H1 (cell line): ENCODE measurements at regions not wholly inside any gene's neighbourhood (a gene's known extent, or its start where the extent isn't known, plus 50 kb on each side); places are given as distances from the start of the nearest gene placed in this dataset.

Experiments used
- CTCF ChIA-PET: fragments of 300-600 bp; sonication (Branson Sonifier 250); formaldehyde crosslinking; loops from one replicate; lab custom pipeline; 2021; ENCODE audit not compliant: partially characterized antibody; lab: Charles Lee
- POLR2A ChIA-PET: fragments of 300-600 bp; sonication (Branson Sonifier 250); formaldehyde crosslinking; loops from one replicate; lab custom pipeline; 2021; ENCODE audit warnings: inconsistent platforms; ENCODE audit not compliant: partially characterized antibody; lab: Charles Lee
- DNase-seq, 2 experiments: peaks; one replicate each; pipeline versions ENCODE4 v3.0.0 to v3.0.0-alpha.2; 2010 to 2022; ENCODE audit warnings: low spot score in 2 of 2, low read depth in 1 of 2, mixed read lengths in 1 of 2
- FAIRE-seq: peaks from 2 replicates; lab custom pipeline; 2011; peaks lifted over from hg19 to GRCh38; lab: Jason Lieb, UNC
- H2AFZ ChIP-seq: 2 replicates; pipeline ENCODE4 v1.8.1; 2012; ENCODE audit warnings: low read length, inconsistent platforms
- H2AK5ac ChIP-seq: 2 replicates; pipeline ENCODE4 v1.6.1; 2013; ENCODE audit warnings: low read depth, low read length
- H2BK120ac ChIP-seq: replicated peaks from 2 replicates; pipeline ENCODE3; 2013; ENCODE audit warnings: low read depth, low read length, inconsistent platforms
- H2BK12ac ChIP-seq: 2 replicates; pipeline ENCODE4 v1.6.1; 2013; ENCODE audit warnings: low read depth, low read length
- H2BK15ac ChIP-seq: 2 replicates; pipeline ENCODE4 v1.6.1; 2013; ENCODE audit warnings: low read length
- H2BK20ac ChIP-seq: 2 replicates; pipeline ENCODE4 v1.6.1; 2013; ENCODE audit warnings: low read length
- H2BK5ac ChIP-seq: 2 replicates; pipeline ENCODE4 v1.6.1; 2013; ENCODE audit warnings: low read depth, low read length
- H3K14ac ChIP-seq: 2 replicates; pipeline ENCODE4 v1.6.1; 2013; ENCODE audit warnings: inconsistent platforms; ENCODE audit not compliant: insufficient read length
- H3K18ac ChIP-seq: 2 replicates; pipeline ENCODE4 v1.6.1; 2013; ENCODE audit warnings: low read length; ENCODE audit errors: extremely low read depth
- H3K23ac ChIP-seq: 2 replicates; pipeline ENCODE4 v1.6.1; 2013; ENCODE audit warnings: inconsistent platforms; ENCODE audit not compliant: insufficient read length
- H3K23me2 ChIP-seq: 2 replicates; pipeline ENCODE4 v1.6.1; 2013; ENCODE audit warnings: low read depth, low read length
- H3K27ac ChIP-seq: 2 replicates; pipeline ENCODE4 v1.6.1; 2011; ENCODE audit warnings: low read depth, low read length, inconsistent platforms
- H3K27me3 ChIP-seq, 4 experiments: replicated peaks in 1 of 4; 1 replicate in 1 of 4; 2 replicates in 3 of 4; pipeline versions ENCODE4 v1.6.1 to v1.8.1; 2011 to 2013; ENCODE audit warnings: low read length in 3 of 4, mild to moderate bottlenecking in 3 of 4, inconsistent platforms in 2 of 4, mixed read lengths in 2 of 4, moderate library complexity in 1 of 4; ENCODE audit not compliant: control insufficient read depth in 3 of 4, insufficient read depth in 3 of 4; ENCODE audit errors: extremely low read depth in 1 of 4
- H3K36me3 ChIP-seq, 4 experiments: 2 replicates each; pipeline versions ENCODE4 v1.6.1 to v1.8.1; 2011 to 2013; ENCODE audit warnings: mild to moderate bottlenecking in 4 of 4, low read length in 3 of 4, moderate library complexity in 2 of 4, control low read depth in 1 of 4, inconsistent platforms in 1 of 4; ENCODE audit not compliant: insufficient read depth in 4 of 4, control insufficient read depth in 2 of 4
- H3K4ac ChIP-seq: replicated peaks from 2 replicates; pipeline ENCODE3; 2013; ENCODE audit warnings: low read length, low read depth, mixed read lengths, inconsistent platforms; ENCODE audit not compliant: insufficient read length
- H3K4me1 ChIP-seq, 4 experiments: replicated peaks in 1 of 4; 1 replicate in 1 of 4; 2 replicates in 3 of 4; pipeline versions ENCODE4 v1.6.1 to v1.8.1; 2011 to 2013; ENCODE audit warnings: low read length in 3 of 4, inconsistent platforms in 2 of 4, mixed read lengths in 1 of 4; ENCODE audit not compliant: insufficient read depth in 4 of 4, control insufficient read depth in 3 of 4
- H3K4me2 ChIP-seq, 2 experiments: 2 replicates each; pipeline versions ENCODE4 v1.6.1 to v1.8.1; 2011 to 2013; ENCODE audit warnings: low read depth in 2 of 2, low read length in 2 of 2, control low read depth in 1 of 2, inconsistent platforms in 1 of 2, mild to moderate bottlenecking in 1 of 2; ENCODE audit not compliant: insufficient read depth in 1 of 2
- H3K4me3 ChIP-seq, 4 experiments: fragments of 200-600, 300-600 bp in 1 of 4; sonication (generic), shearing (Covaris generic), sonication (Bioruptor Twin) in 1 of 4; 2 replicates each; pipeline versions ENCODE4 v1.5.1 to v1.8.1; 2011 to 2016; ENCODE audit warnings: low read length in 4 of 4, low read depth in 3 of 4, control low read depth in 2 of 4, inconsistent platforms in 2 of 4, mild to moderate bottlenecking in 2 of 4, mixed read lengths in 1 of 4, moderate library complexity in 1 of 4; ENCODE audit not compliant: insufficient read depth in 2 of 4; ENCODE audit errors: extremely low read depth in 1 of 4
- H3K56ac ChIP-seq: replicated peaks from 2 replicates; pipeline ENCODE3; 2013; ENCODE audit warnings: low read depth, mild to moderate bottlenecking, mixed read lengths, low read length, inconsistent platforms; ENCODE audit not compliant: insufficient read length
- H3K79me1 ChIP-seq: 2 replicates; pipeline ENCODE4 v1.6.1; 2013; ENCODE audit warnings: low read depth, low read length, control low read depth
- H3K79me2 ChIP-seq, 2 experiments: 2 replicates each; pipeline versions ENCODE4 v1.6.1 to v1.8.1; 2012 to 2013; ENCODE audit warnings: low read length in 2 of 2, mild to moderate bottlenecking in 2 of 2, inconsistent platforms in 1 of 2; ENCODE audit not compliant: insufficient read depth in 2 of 2, control insufficient read depth in 1 of 2
- H3K9ac ChIP-seq, 4 experiments: replicated peaks in 1 of 4; 1 replicate in 1 of 4; 2 replicates in 3 of 4; pipeline versions ENCODE4 v1.6.1 to v1.8.1; 2011 to 2013; ENCODE audit warnings: low read depth in 3 of 4, low read length in 3 of 4, control low read depth in 2 of 4, mild to moderate bottlenecking in 2 of 4, moderate library complexity in 2 of 4, inconsistent platforms in 1 of 4; ENCODE audit errors: extremely low read depth in 1 of 4
- H3K9me3 ChIP-seq, 2 experiments: 2 replicates each; pipeline versions ENCODE4 v1.6.1 to v1.8.1; 2012 to 2013; ENCODE audit warnings: mild to moderate bottlenecking in 2 of 2, moderate library complexity in 2 of 2, control low read depth in 1 of 2, inconsistent platforms in 1 of 2, low read depth in 1 of 2, low read length in 1 of 2, mixed read lengths in 1 of 2; ENCODE audit not compliant: insufficient read depth in 2 of 2
- H4K20me1 ChIP-seq, 2 experiments: replicated peaks in 1 of 2; 2 replicates each; pipeline versions ENCODE3 to v1.8.1; 2011 to 2013; ENCODE audit warnings: inconsistent platforms in 2 of 2, low read length in 2 of 2, mild to moderate bottlenecking in 1 of 2; ENCODE audit not compliant: insufficient read depth in 2 of 2, control insufficient read depth in 1 of 2
- H4K5ac ChIP-seq: 2 replicates; pipeline ENCODE4 v1.6.1; 2013; ENCODE audit warnings: low read length, low read depth, mixed read lengths, inconsistent platforms; ENCODE audit not compliant: insufficient read length
- H4K8ac ChIP-seq: 2 replicates; pipeline ENCODE4 v1.8.0; 2013; ENCODE audit warnings: mild to moderate bottlenecking, moderate library complexity, low read length, inconsistent platforms; ENCODE audit not compliant: insufficient read depth; ENCODE audit errors: extremely low read depth
- H4K91ac ChIP-seq: replicated peaks from 2 replicates; pipeline ENCODE3; 2013; ENCODE audit warnings: low read length, mixed read lengths, inconsistent platforms; ENCODE audit not compliant: insufficient read length
- ATF2 ChIP-seq: IDR thresholded peaks from 2 replicates; pipeline ENCODE4 v1.6.1; 2012; ENCODE audit warnings: low read length, inconsistent platforms
- EGR1 ChIP-seq: IDR thresholded peaks from 2 replicates; pipeline ENCODE4 v1.6.1; 2011; ENCODE audit warnings: low read depth, low read length, borderline replicate concordance
- GABPA ChIP-seq: IDR thresholded peaks from 2 replicates; pipeline ENCODE4 v1.6.1; 2011; ENCODE audit warnings: mild to moderate bottlenecking, low read length, moderate library complexity, borderline replicate concordance; ENCODE audit not compliant: insufficient read depth
- MAFK ChIP-seq: IDR thresholded peaks from 2 replicates; pipeline ENCODE4 v1.6.1; 2012; ENCODE audit warnings: low read depth, mild to moderate bottlenecking, improper control_type of control experiment, low read length
- MAX ChIP-seq: IDR thresholded peaks from 2 replicates; pipeline ENCODE4 v1.6.1; 2012; ENCODE audit warnings: inconsistent platforms
- RAD21 ChIP-seq, 2 experiments: IDR thresholded peaks in 1 of 2; conservative IDR thresholded peaks in 1 of 2; 2 replicates each; pipeline ENCODE4 v1.6.1; 2011; ENCODE audit warnings: low read depth in 2 of 2, low read length in 2 of 2, improper control_type of control experiment in 1 of 2, inconsistent platforms in 1 of 2, mild to moderate bottlenecking in 1 of 2, moderate library complexity in 1 of 2
- RNF2 ChIP-seq: fragments of 200-900, 300-1000 bp; sonication (generic); IDR thresholded peaks from 2 replicates; pipeline ENCODE4 v1.7.1; 2016; ENCODE audit warnings: borderline replicate concordance, low read depth, mild to moderate bottlenecking, antibody characterized with exemption, low read length; ENCODE audit not compliant: poor library complexity, severe bottlenecking; ENCODE audit errors: missing control alignments
- RXRA ChIP-seq: IDR thresholded peaks from 2 replicates; pipeline ENCODE4 v1.6.1; 2011; ENCODE audit warnings: low read depth, mild to moderate bottlenecking, low read length, moderate library complexity; ENCODE audit not compliant: insufficient read depth
- WGBS, 2 experiments: shearing (Covaris generic) in 1 of 2; methylation state at CpG; one replicate each; pipeline versions ENCODE4 v1.1.6 to v1.1.7; 2013 to 2015; ENCODE audit warnings: low lambda C conversion rate in 2 of 2, mixed read lengths in 2 of 2, inconsistent platforms in 1 of 2, low coverage in 1 of 2, missing lambda C conversion rate in 1 of 2; ENCODE audit not compliant: insufficient replicate concordance in 2 of 2, insufficient coverage in 1 of 2, insufficient read length in 1 of 2; ENCODE audit errors: extremely low coverage in 1 of 2, missing lambda C conversion rate in 1 of 2; 5-methylcytosine and 5-hydroxymethylcytosine counted together

- H2BK15ac ChIP-seq = no peak overlapping the region
- H2BK120ac ChIP-seq = no peak overlapping the region
- H3K79me1 ChIP-seq = no peaks in the 10 kb centered on the region
- no peak overlapping the region for H3K27ac ChIP-seq
- no peaks in the 10 kb centered on the region for H3K4me1 ChIP-seq
- H4K20me1 ChIP-seq = no peaks in the 10 kb centered on the region
- no peak for FAIRE-seq
- CTCF ChIA-PET = interaction anchor here (1.8 kb wide), 1 partner anchor 20 kb away, joined by 7 read pairs; no protein-coding TSS in a partner anchor
- no peak overlapping the region for H2BK5ac ChIP-seq
- TF ChIP-seq RAD21 (IDR thresholded peaks at IDR 0.05 in 1 of 2, conservative IDR thresholded peaks at IDR 0.05 in 1 of 2; ENCODE audit: low read depth in 2 of 2, low read length in 2 of 2) (peak in 1 of 2 experiments; percentile 52; a peak in 2 of 4 replicates), GABPA (no peak), ATF2 (no peak), RXRA (no peak), MAX (no peak), MAFK (no peak), RNF2 (no peak), EGR1 (no peak)
- TF ChIP-seq, all 59 proteins: peak for 1
- no peak overlapping the region for H3K4me3 ChIP-seq
- H3K9ac ChIP-seq = no peak overlapping the region
- no peaks in the 10 kb centered on the region for H3K23me2 ChIP-seq
- H3K23ac ChIP-seq = no peak overlapping the region
- no peak overlapping the region for H2BK20ac ChIP-seq
- no peak for DNase-seq
- no peak overlapping the region for H2BK12ac ChIP-seq
- H3K27me3 ChIP-seq = no peaks in the 10 kb centered on the region
- POLR2A ChIA-PET = no interaction called here
- no peak overlapping the region for H4K5ac ChIP-seq
- 77% methylated on average over 4 of the region's 4 CpGs; no CpG with 5 or more reads in 1 of the 2 experiments for WGBS, 2 experiments
- H3K4me2 ChIP-seq = no peak overlapping the region
- no peaks in the 10 kb centered on the region for H3K36me3 ChIP-seq
- no peak overlapping the region for H2AK5ac ChIP-seq
- H4K8ac ChIP-seq = no peak overlapping the region
- no peak overlapping the region for H2AFZ ChIP-seq
- H3K4ac ChIP-seq = no peak overlapping the region
- H4K91ac ChIP-seq = no peak overlapping the region
- peaks cover 5 to 8% of the 10 kb centered on the region in 2 experiments; a peak in 3 of 4 replicates for H3K9me3 ChIP-seq
- H3K18ac ChIP-seq = no peak overlapping the region
- no peaks in the 10 kb centered on the region for H3K79me2 ChIP-seq
- H3K56ac ChIP-seq = no peak overlapping the region
- H3K14ac ChIP-seq = no peak overlapping the region
These were observed 157.4 kb upstream of the RGPD4 start for GRCh38 chr2:107669335-107669734.
